KMS-11 (cell line): ENCODE measurements at regions not wholly inside any gene's neighbourhood (a gene's known extent, or its start where the extent isn't known, plus 50 kb on each side); places are given as distances from the start of the nearest gene placed in this dataset.

Experiments
- H2AFZ ChIP-seq: fragments of 200-600 bp; sonication (generic); 2 replicates; pipeline ENCODE4 v1.6.1; 2016; ENCODE audit warnings: antibody characterized with exemption, mixed run types, low read depth
- H3K27ac ChIP-seq: fragments of 200-600 bp; sonication (generic); 2 replicates; pipeline ENCODE4 v1.6.1; 2016; ENCODE audit warnings: mild to moderate bottlenecking, mixed run types
- H3K27me3 ChIP-seq: fragments of 200-600 bp; sonication (generic); 2 replicates; pipeline ENCODE4 v1.6.1; 2017; ENCODE audit warnings: mild to moderate bottlenecking, low read depth, mixed run types, moderate library complexity; ENCODE audit not compliant: insufficient read depth
- H3K36me3 ChIP-seq: fragments of 200-600 bp; sonication (generic); 2 replicates; pipeline ENCODE4 v1.6.1; 2017; ENCODE audit warnings: mild to moderate bottlenecking, mixed run types; ENCODE audit not compliant: insufficient read depth
- H3K4me1 ChIP-seq: fragments of 200-600 bp; sonication (generic); 2 replicates; pipeline ENCODE4 v1.6.1; 2016; ENCODE audit warnings: mild to moderate bottlenecking, low read depth, mixed run types; ENCODE audit not compliant: poor library complexity, severe bottlenecking
- H3K4me2 ChIP-seq: fragments of 200-600 bp; sonication (generic); 2 replicates; pipeline ENCODE4 v1.7.0; 2016; ENCODE audit warnings: mild to moderate bottlenecking, mixed run types
- H3K4me3 ChIP-seq: fragments of 200-600 bp; sonication (generic); IDR thresholded peaks from 2 replicates; pipeline ENCODE4 v1.6.1; 2017; ENCODE audit warnings: low read depth, low read length, mixed read lengths; ENCODE audit not compliant: insufficient read depth
- H3K79me2 ChIP-seq: fragments of 200-600 bp; sonication (generic); 2 replicates; pipeline ENCODE4 v1.6.1; 2016; ENCODE audit warnings: low read depth, mixed run types; ENCODE audit not compliant: insufficient read depth
- H3K9ac ChIP-seq: fragments of 200-600 bp; sonication (generic); 2 replicates; pipeline ENCODE4 v1.6.1; 2016; ENCODE audit warnings: mild to moderate bottlenecking, mixed run types
- H4K20me1 ChIP-seq: fragments of 200-600 bp; sonication (generic); 2 replicates; pipeline ENCODE4 v1.6.1; 2016; ENCODE audit warnings: mild to moderate bottlenecking, mixed run types; ENCODE audit not compliant: insufficient read depth
- TF ChIP-seq, protein P1 (sequence below): fragments of 200-600 bp; sonication (generic); conservative IDR thresholded peaks from 2 replicates; pipeline ENCODE4 v1.6.1; 2017; ENCODE audit warnings: low read depth, mild to moderate bottlenecking, antibody characterized with exemption, low read length, moderate library complexity, mixed read lengths

DNA sequence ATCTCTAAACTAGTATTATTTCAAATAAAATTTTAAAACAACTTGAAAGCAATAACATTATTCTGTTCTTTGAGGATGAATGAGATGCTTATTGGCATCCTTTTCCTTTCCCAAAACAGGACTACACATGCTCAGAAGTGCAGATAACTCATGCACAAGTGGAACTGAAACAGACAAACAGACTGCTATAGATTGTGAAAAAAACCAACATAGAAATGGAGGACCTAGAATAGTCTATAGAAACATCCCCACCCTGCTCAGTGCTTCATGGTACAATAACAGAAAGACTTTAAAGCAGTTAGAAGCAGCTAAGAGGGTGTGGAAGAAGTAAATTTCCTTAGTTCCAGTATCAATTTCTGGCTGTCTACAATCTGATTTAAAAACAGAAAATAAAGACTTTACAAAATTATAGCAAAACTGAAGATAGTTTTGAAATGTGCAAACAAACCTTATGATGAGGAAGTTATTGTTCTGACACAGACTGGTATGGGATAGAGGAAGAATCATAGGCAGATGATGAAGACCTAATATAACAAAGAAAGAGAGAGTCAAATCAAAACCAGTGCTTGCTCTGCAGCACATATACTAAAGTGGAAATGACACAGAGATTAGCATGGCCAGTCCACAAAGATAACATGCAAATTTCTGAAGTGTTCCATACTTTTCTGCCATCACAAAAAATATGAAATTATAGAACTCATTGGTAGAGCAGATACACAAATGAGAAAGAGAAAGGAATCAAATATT lies 1025.4 kb downstream of the SQOR start:
- Histone ChIP-seq H2AFZ (no peak overlapping the region), H3K27me3 (no peaks in the 10 kb centered on the region), H3K36me3 (no peaks in the 10 kb centered on the region), H4K20me1 (no peaks in the 10 kb centered on the region), H3K4me3 (no peak overlapping the region), H3K4me1 (peaks cover 17% of the 10 kb centered on the region), H3K27ac (no peak overlapping the region), H3K79me2 (no peaks in the 10 kb centered on the region), H3K4me2 (no peak overlapping the region), H3K9ac (no peak overlapping the region)
- TF ChIP-seq, protein P1, sequence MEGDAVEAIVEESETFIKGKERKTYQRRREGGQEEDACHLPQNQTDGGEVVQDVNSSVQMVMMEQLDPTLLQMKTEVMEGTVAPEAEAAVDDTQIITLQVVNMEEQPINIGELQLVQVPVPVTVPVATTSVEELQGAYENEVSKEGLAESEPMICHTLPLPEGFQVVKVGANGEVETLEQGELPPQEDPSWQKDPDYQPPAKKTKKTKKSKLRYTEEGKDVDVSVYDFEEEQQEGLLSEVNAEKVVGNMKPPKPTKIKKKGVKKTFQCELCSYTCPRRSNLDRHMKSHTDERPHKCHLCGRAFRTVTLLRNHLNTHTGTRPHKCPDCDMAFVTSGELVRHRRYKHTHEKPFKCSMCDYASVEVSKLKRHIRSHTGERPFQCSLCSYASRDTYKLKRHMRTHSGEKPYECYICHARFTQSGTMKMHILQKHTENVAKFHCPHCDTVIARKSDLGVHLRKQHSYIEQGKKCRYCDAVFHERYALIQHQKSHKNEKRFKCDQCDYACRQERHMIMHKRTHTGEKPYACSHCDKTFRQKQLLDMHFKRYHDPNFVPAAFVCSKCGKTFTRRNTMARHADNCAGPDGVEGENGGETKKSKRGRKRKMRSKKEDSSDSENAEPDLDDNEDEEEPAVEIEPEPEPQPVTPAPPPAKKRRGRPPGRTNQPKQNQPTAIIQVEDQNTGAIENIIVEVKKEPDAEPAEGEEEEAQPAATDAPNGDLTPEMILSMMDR: no peak

DNA sequence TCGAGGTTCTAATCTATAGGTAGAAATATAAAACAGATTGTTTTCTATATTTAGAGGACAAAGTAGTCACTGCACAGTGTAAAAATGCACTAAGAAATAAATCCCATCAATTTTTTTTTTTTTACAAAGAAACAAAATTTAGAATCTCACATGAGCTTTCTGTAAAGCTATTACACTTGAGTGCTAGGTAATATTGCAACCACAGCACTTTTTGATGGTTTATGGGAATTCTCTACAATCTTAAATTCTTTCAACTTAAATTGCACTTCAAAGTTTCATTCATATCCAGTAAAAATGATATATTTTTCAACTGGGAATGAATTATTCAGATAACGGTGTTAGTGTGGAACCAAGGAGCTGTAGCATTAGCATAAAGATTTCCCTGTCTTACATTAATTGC lies 1035.4 kb downstream of the SQOR start:
- TF ChIP-seq, protein P1: no peak
- Histone ChIP-seq H3K4me3 (no peak overlapping the region), H3K9ac (no peak overlapping the region), H3K4me1 (peaks cover 13% of the 10 kb centered on the region), H3K79me2 (no peaks in the 10 kb centered on the region), H4K20me1 (no peaks in the 10 kb centered on the region), H2AFZ (no peak overlapping the region), H3K36me3 (no peaks in the 10 kb centered on the region), H3K27ac (no peak overlapping the region), H3K4me2 (no peak overlapping the region), H3K27me3 (no peaks in the 10 kb centered on the region)

DNA sequence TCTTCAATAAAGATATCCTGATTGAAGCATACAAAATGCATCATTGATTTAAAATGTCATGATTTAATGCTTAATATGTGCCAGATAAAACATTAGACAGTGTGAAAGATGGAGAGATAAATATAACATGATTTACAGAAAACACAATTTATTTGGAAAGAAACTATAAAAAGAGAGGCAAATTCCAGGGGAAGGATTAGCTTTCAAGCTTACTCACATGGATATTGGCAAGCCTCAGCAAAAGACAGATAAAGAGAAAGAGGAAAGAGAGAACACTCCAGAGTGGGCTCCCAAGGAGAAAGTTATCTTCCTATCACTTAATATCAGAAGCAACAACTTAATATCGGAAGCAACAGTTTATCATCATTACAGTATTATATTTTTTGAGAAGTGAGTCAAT lies 1036.5 kb downstream of the SQOR start:
- no peak overlapping the region for H2AFZ ChIP-seq
- H3K4me1 ChIP-seq: peaks cover 13% of the 10 kb centered on the region
- no peaks in the 10 kb centered on the region for H3K79me2 ChIP-seq
- TF ChIP-seq, protein P1: no peak
- no peaks in the 10 kb centered on the region for H3K27me3 ChIP-seq
- H3K4me2 ChIP-seq: no peak overlapping the region
- H4K20me1 ChIP-seq: no peaks in the 10 kb centered on the region
- H3K36me3 ChIP-seq: no peaks in the 10 kb centered on the region
- no peak overlapping the region for H3K9ac ChIP-seq
- no peak overlapping the region for H3K27ac ChIP-seq
- no peak overlapping the region for H3K4me3 ChIP-seq

DNA sequence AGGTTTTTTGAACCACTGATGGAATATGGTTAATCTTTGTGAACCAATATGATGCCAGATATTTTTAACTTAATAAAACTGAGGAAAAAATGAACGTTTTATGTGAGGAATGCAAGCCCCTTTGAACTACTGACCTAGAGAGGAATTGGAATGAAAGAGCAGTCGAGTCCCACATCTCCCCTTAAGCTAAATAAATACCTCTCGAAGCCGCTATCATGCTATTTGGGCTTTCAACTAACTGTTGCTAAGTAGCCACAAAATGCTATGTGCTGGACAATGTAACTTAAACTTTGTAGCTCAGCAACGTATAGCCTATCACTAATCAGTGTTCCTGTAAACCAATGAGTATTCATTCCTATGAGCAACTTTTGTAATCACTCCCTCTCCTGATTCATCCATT lies 1037.2 kb downstream of the SQOR start:
- Histone ChIP-seq H3K79me2 (no peaks in the 10 kb centered on the region), H3K9ac (no peak overlapping the region)

More for the DNA sequence above, 1037.2 kb downstream of the SQOR start:
- Histone ChIP-seq H3K4me2 (no peak overlapping the region), H2AFZ (no peak overlapping the region), H4K20me1 (no peaks in the 10 kb centered on the region), H3K4me3 (no peak overlapping the region), H3K27ac (no peak overlapping the region), H3K4me1 (peaks cover 13% of the 10 kb centered on the region), H3K36me3 (no peaks in the 10 kb centered on the region), H3K27me3 (no peaks in the 10 kb centered on the region)
- TF ChIP-seq, protein P1: no peak
